H1 (cell line): ENCODE measurements at regions not wholly inside any gene's neighbourhood (a gene's known extent, or its start where the extent isn't known, plus 50 kb on each side); places are given as distances from the start of the nearest gene placed in this dataset.

Experiments
- CTCF ChIA-PET: fragments of 300-600 bp; sonication (Branson Sonifier 250); formaldehyde crosslinking; loops from one replicate; lab custom pipeline; 2021; ENCODE audit not compliant: partially characterized antibody; lab: Charles Lee
- POLR2A ChIA-PET: fragments of 300-600 bp; sonication (Branson Sonifier 250); formaldehyde crosslinking; loops from one replicate; lab custom pipeline; 2021; ENCODE audit warnings: inconsistent platforms; ENCODE audit not compliant: partially characterized antibody; lab: Charles Lee
- DNase-seq, 2 experiments: peaks; one replicate each; pipeline versions ENCODE4 v3.0.0 to v3.0.0-alpha.2; 2010 to 2022; ENCODE audit warnings: low spot score in 2 of 2, low read depth in 1 of 2, mixed read lengths in 1 of 2
- FAIRE-seq: peaks from 2 replicates; lab custom pipeline; 2011; peaks lifted over from hg19 to GRCh38; lab: Jason Lieb, UNC
- H2AFZ ChIP-seq: 2 replicates; pipeline ENCODE4 v1.8.1; 2012; ENCODE audit warnings: low read length, inconsistent platforms
- H2AK5ac ChIP-seq: 2 replicates; pipeline ENCODE4 v1.6.1; 2013; ENCODE audit warnings: low read depth, low read length
- H2BK120ac ChIP-seq: replicated peaks from 2 replicates; pipeline ENCODE3; 2013; ENCODE audit warnings: low read depth, low read length, inconsistent platforms
- H2BK12ac ChIP-seq: 2 replicates; pipeline ENCODE4 v1.6.1; 2013; ENCODE audit warnings: low read depth, low read length
- H2BK15ac ChIP-seq: 2 replicates; pipeline ENCODE4 v1.6.1; 2013; ENCODE audit warnings: low read length
- H2BK20ac ChIP-seq: 2 replicates; pipeline ENCODE4 v1.6.1; 2013; ENCODE audit warnings: low read length
- H2BK5ac ChIP-seq: 2 replicates; pipeline ENCODE4 v1.6.1; 2013; ENCODE audit warnings: low read depth, low read length
- H3K14ac ChIP-seq: 2 replicates; pipeline ENCODE4 v1.6.1; 2013; ENCODE audit warnings: inconsistent platforms; ENCODE audit not compliant: insufficient read length
- H3K18ac ChIP-seq: 2 replicates; pipeline ENCODE4 v1.6.1; 2013; ENCODE audit warnings: low read length; ENCODE audit errors: extremely low read depth
- H3K23ac ChIP-seq: 2 replicates; pipeline ENCODE4 v1.6.1; 2013; ENCODE audit warnings: inconsistent platforms; ENCODE audit not compliant: insufficient read length
- H3K23me2 ChIP-seq: 2 replicates; pipeline ENCODE4 v1.6.1; 2013; ENCODE audit warnings: low read depth, low read length
- H3K27ac ChIP-seq: 2 replicates; pipeline ENCODE4 v1.6.1; 2011; ENCODE audit warnings: low read depth, low read length, inconsistent platforms
- H3K27me3 ChIP-seq, 4 experiments: replicated peaks in 1 of 4; 1 replicate in 1 of 4; 2 replicates in 3 of 4; pipeline versions ENCODE4 v1.6.1 to v1.8.1; 2011 to 2013; ENCODE audit warnings: low read length in 3 of 4, mild to moderate bottlenecking in 3 of 4, inconsistent platforms in 2 of 4, mixed read lengths in 2 of 4, moderate library complexity in 1 of 4; ENCODE audit not compliant: control insufficient read depth in 3 of 4, insufficient read depth in 3 of 4; ENCODE audit errors: extremely low read depth in 1 of 4
- H3K36me3 ChIP-seq, 4 experiments: 2 replicates each; pipeline versions ENCODE4 v1.6.1 to v1.8.1; 2011 to 2013; ENCODE audit warnings: mild to moderate bottlenecking in 4 of 4, low read length in 3 of 4, moderate library complexity in 2 of 4, control low read depth in 1 of 4, inconsistent platforms in 1 of 4; ENCODE audit not compliant: insufficient read depth in 4 of 4, control insufficient read depth in 2 of 4
- H3K4ac ChIP-seq: replicated peaks from 2 replicates; pipeline ENCODE3; 2013; ENCODE audit warnings: low read length, low read depth, mixed read lengths, inconsistent platforms; ENCODE audit not compliant: insufficient read length
- H3K4me1 ChIP-seq, 4 experiments: replicated peaks in 1 of 4; 1 replicate in 1 of 4; 2 replicates in 3 of 4; pipeline versions ENCODE4 v1.6.1 to v1.8.1; 2011 to 2013; ENCODE audit warnings: low read length in 3 of 4, inconsistent platforms in 2 of 4, mixed read lengths in 1 of 4; ENCODE audit not compliant: insufficient read depth in 4 of 4, control insufficient read depth in 3 of 4
- H3K4me2 ChIP-seq, 2 experiments: 2 replicates each; pipeline versions ENCODE4 v1.6.1 to v1.8.1; 2011 to 2013; ENCODE audit warnings: low read depth in 2 of 2, low read length in 2 of 2, control low read depth in 1 of 2, inconsistent platforms in 1 of 2, mild to moderate bottlenecking in 1 of 2; ENCODE audit not compliant: insufficient read depth in 1 of 2
- H3K4me3 ChIP-seq, 4 experiments: fragments of 200-600, 300-600 bp in 1 of 4; sonication (generic), shearing (Covaris generic), sonication (Bioruptor Twin) in 1 of 4; 2 replicates each; pipeline versions ENCODE4 v1.5.1 to v1.8.1; 2011 to 2016; ENCODE audit warnings: low read length in 4 of 4, low read depth in 3 of 4, control low read depth in 2 of 4, inconsistent platforms in 2 of 4, mild to moderate bottlenecking in 2 of 4, mixed read lengths in 1 of 4, moderate library complexity in 1 of 4; ENCODE audit not compliant: insufficient read depth in 2 of 4; ENCODE audit errors: extremely low read depth in 1 of 4
- H3K56ac ChIP-seq: replicated peaks from 2 replicates; pipeline ENCODE3; 2013; ENCODE audit warnings: low read depth, mild to moderate bottlenecking, mixed read lengths, low read length, inconsistent platforms; ENCODE audit not compliant: insufficient read length
- H3K79me1 ChIP-seq: 2 replicates; pipeline ENCODE4 v1.6.1; 2013; ENCODE audit warnings: low read depth, low read length, control low read depth
- H3K79me2 ChIP-seq, 2 experiments: 2 replicates each; pipeline versions ENCODE4 v1.6.1 to v1.8.1; 2012 to 2013; ENCODE audit warnings: low read length in 2 of 2, mild to moderate bottlenecking in 2 of 2, inconsistent platforms in 1 of 2; ENCODE audit not compliant: insufficient read depth in 2 of 2, control insufficient read depth in 1 of 2
- H3K9ac ChIP-seq, 4 experiments: replicated peaks in 1 of 4; 1 replicate in 1 of 4; 2 replicates in 3 of 4; pipeline versions ENCODE4 v1.6.1 to v1.8.1; 2011 to 2013; ENCODE audit warnings: low read depth in 3 of 4, low read length in 3 of 4, control low read depth in 2 of 4, mild to moderate bottlenecking in 2 of 4, moderate library complexity in 2 of 4, inconsistent platforms in 1 of 4; ENCODE audit errors: extremely low read depth in 1 of 4
- H3K9me3 ChIP-seq, 2 experiments: 2 replicates each; pipeline versions ENCODE4 v1.6.1 to v1.8.1; 2012 to 2013; ENCODE audit warnings: mild to moderate bottlenecking in 2 of 2, moderate library complexity in 2 of 2, control low read depth in 1 of 2, inconsistent platforms in 1 of 2, low read depth in 1 of 2, low read length in 1 of 2, mixed read lengths in 1 of 2; ENCODE audit not compliant: insufficient read depth in 2 of 2
- H4K20me1 ChIP-seq, 2 experiments: replicated peaks in 1 of 2; 2 replicates each; pipeline versions ENCODE3 to v1.8.1; 2011 to 2013; ENCODE audit warnings: inconsistent platforms in 2 of 2, low read length in 2 of 2, mild to moderate bottlenecking in 1 of 2; ENCODE audit not compliant: insufficient read depth in 2 of 2, control insufficient read depth in 1 of 2
- H4K5ac ChIP-seq: 2 replicates; pipeline ENCODE4 v1.6.1; 2013; ENCODE audit warnings: low read length, low read depth, mixed read lengths, inconsistent platforms; ENCODE audit not compliant: insufficient read length
- H4K8ac ChIP-seq: 2 replicates; pipeline ENCODE4 v1.8.0; 2013; ENCODE audit warnings: mild to moderate bottlenecking, moderate library complexity, low read length, inconsistent platforms; ENCODE audit not compliant: insufficient read depth; ENCODE audit errors: extremely low read depth
- H4K91ac ChIP-seq: replicated peaks from 2 replicates; pipeline ENCODE3; 2013; ENCODE audit warnings: low read length, mixed read lengths, inconsistent platforms; ENCODE audit not compliant: insufficient read length
- KDM1A ChIP-seq: fragments of 200-600, 300-600 bp; sonication (generic); IDR thresholded peaks from 2 replicates; pipeline ENCODE4 v1.7.1; 2016; ENCODE audit warnings: mild to moderate bottlenecking, low read length, borderline replicate concordance
- NRF1 ChIP-seq: IDR thresholded peaks from 2 replicates; pipeline ENCODE4 v1.6.1; 2011; ENCODE audit warnings: mild to moderate bottlenecking, low read depth, low read length, improper control_type of control experiment
- RXRA ChIP-seq: IDR thresholded peaks from 2 replicates; pipeline ENCODE4 v1.6.1; 2011; ENCODE audit warnings: low read depth, mild to moderate bottlenecking, low read length, moderate library complexity; ENCODE audit not compliant: insufficient read depth
- WGBS, 2 experiments: shearing (Covaris generic) in 1 of 2; methylation state at CpG; one replicate each; pipeline versions ENCODE4 v1.1.6 to v1.1.7; 2013 to 2015; ENCODE audit warnings: low lambda C conversion rate in 2 of 2, mixed read lengths in 2 of 2, inconsistent platforms in 1 of 2, low coverage in 1 of 2, missing lambda C conversion rate in 1 of 2; ENCODE audit not compliant: insufficient replicate concordance in 2 of 2, insufficient coverage in 1 of 2, insufficient read length in 1 of 2; ENCODE audit errors: extremely low coverage in 1 of 2, missing lambda C conversion rate in 1 of 2; 5-methylcytosine and 5-hydroxymethylcytosine counted together

DNA sequence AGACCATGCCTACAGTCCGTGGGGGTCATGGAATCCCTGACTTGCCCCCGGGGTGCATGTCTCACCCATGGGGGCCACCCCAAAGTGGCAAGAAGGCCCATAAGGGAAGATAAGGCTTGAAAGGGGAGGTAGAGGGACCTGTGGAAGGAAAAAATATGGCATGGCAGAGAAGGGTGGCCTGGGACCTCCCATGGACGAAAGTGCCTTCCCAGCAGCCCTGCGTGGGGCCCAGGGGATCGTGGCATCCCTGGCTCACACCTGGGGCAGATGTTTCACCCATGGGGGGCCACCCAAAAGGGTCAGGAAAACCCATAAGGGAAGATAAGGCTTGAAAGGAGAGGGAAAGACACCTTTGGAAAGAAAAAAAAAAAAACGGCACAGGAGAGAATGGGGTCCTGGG lies 264.6 kb downstream of the ALG10 start:
- H3K14ac ChIP-seq = no peak overlapping the region
- 63% methylated on average over 5 of the region's 6 CpGs; no CpG with 5 or more reads in 1 of the 2 experiments for WGBS, 2 experiments
- H4K5ac ChIP-seq = no peak overlapping the region
- no peak overlapping the region for H2BK5ac ChIP-seq
- no peak overlapping the region for H2BK20ac ChIP-seq
- CTCF ChIA-PET = no interaction called here
- no peak overlapping the region for H2AFZ ChIP-seq
- no peak for DNase-seq
- no peaks in the 10 kb centered on the region for H4K20me1 ChIP-seq
- H3K4me2 ChIP-seq = no peak overlapping the region
- H3K79me1 ChIP-seq = no peaks in the 10 kb centered on the region
- H3K79me2 ChIP-seq = no peaks in the 10 kb centered on the region
- no peaks in the 10 kb centered on the region for H3K23me2 ChIP-seq
- no peaks in the 10 kb centered on the region for H3K4me1 ChIP-seq
- H3K27me3 ChIP-seq = no peaks in the 10 kb centered on the region
- POLR2A ChIA-PET = no interaction called here
- H3K18ac ChIP-seq = no peak overlapping the region
- FAIRE-seq = no peak
- H4K8ac ChIP-seq = no peak overlapping the region
- no peak overlapping the region for H2BK12ac ChIP-seq
- H3K27ac ChIP-seq = no peak overlapping the region
- no peaks in the 10 kb centered on the region for H3K36me3 ChIP-seq
- no peak overlapping the region for H3K23ac ChIP-seq
- no peak overlapping the region for H4K91ac ChIP-seq
- H3K9ac ChIP-seq = no peak overlapping the region
- H2AK5ac ChIP-seq = no peak overlapping the region
- H3K56ac ChIP-seq = no peak overlapping the region
- no peak overlapping the region for H3K4ac ChIP-seq
- peaks cover 75 to 91% of the 10 kb centered on the region in 2 experiments for H3K9me3 ChIP-seq
- no peak overlapping the region for H2BK15ac ChIP-seq
- H2BK120ac ChIP-seq = no peak overlapping the region
- no peak overlapping the region for H3K4me3 ChIP-seq
- TF ChIP-seq RXRA (no peak), NRF1 (no peak), KDM1A (no peak)
